ENCODE measurements at regions not wholly inside any gene's neighbourhood (a gene's known extent, or its start where the extent isn't known, plus 50 kb on each side); places are given as distances from the start of the nearest gene placed in this dataset.

DNA sequence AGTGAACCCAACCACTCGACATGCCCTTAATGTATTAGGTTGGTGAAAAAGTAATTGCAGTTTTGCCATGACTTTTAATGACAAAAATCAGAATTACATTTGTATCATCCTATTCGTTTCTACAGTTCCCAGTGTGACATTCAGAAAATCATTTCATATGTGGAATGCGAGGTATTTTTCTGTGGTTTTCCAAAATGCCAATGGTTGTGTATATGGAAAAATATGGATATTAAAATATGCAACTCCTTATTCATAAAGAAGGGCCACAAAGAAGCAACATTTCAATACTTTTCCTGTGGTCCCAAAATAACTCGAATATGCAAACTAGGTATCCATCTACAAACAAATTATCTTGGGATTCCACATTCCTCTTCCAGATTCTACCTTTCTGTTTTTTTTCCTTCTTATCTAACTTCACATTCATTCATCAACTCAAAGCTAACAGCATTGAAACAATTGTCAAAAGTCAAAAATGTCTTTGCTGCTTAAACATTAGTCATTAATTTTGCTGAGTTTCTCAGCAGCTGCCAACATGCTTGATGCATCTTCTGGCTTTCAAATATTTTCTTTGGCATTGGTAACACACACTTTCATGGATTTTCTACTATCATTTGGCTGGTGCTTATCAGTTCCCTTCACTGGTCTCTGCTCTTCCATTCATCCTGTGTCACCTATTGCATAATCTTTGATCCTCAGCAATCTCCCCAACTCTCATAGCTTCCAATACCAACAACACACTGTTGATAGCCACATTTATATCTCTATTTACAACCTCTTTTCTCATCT, 1445.4 kb downstream of the EFNB2 start:
- TF ChIP-seq POLR2A (IDR thresholded peaks at IDR 0.05) (no peak), POLR2AphosphoS5 (IDR thresholded peaks at IDR 0.05; ENCODE audit: insufficient read depth in 1 of 2, low read depth in 1 of 2) (no peak)
- TF ChIP-seq, protein P1, sequence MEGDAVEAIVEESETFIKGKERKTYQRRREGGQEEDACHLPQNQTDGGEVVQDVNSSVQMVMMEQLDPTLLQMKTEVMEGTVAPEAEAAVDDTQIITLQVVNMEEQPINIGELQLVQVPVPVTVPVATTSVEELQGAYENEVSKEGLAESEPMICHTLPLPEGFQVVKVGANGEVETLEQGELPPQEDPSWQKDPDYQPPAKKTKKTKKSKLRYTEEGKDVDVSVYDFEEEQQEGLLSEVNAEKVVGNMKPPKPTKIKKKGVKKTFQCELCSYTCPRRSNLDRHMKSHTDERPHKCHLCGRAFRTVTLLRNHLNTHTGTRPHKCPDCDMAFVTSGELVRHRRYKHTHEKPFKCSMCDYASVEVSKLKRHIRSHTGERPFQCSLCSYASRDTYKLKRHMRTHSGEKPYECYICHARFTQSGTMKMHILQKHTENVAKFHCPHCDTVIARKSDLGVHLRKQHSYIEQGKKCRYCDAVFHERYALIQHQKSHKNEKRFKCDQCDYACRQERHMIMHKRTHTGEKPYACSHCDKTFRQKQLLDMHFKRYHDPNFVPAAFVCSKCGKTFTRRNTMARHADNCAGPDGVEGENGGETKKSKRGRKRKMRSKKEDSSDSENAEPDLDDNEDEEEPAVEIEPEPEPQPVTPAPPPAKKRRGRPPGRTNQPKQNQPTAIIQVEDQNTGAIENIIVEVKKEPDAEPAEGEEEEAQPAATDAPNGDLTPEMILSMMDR (IDR thresholded peaks at IDR 0.05), result no peak

All from vagina (tissue), 2 donors.